T-helper 2 cell (primary cell): ENCODE measurements at regions not wholly inside any gene's neighbourhood (a gene's known extent, or its start where the extent isn't known, plus 50 kb on each side); places are given as distances from the start of the nearest gene placed in this dataset.

Source experiments
- DNase-seq, 5 experiments: peaks; one replicate each; pipeline versions ENCODE4 v3.0.0 to v3.0.0-alpha.2; 2012 to 2022

- no peak for DNase-seq
Observed at GRCh38 chr13:63110466-63110865, 1694.8 kb upstream of the PCDH20 start.

DNA sequence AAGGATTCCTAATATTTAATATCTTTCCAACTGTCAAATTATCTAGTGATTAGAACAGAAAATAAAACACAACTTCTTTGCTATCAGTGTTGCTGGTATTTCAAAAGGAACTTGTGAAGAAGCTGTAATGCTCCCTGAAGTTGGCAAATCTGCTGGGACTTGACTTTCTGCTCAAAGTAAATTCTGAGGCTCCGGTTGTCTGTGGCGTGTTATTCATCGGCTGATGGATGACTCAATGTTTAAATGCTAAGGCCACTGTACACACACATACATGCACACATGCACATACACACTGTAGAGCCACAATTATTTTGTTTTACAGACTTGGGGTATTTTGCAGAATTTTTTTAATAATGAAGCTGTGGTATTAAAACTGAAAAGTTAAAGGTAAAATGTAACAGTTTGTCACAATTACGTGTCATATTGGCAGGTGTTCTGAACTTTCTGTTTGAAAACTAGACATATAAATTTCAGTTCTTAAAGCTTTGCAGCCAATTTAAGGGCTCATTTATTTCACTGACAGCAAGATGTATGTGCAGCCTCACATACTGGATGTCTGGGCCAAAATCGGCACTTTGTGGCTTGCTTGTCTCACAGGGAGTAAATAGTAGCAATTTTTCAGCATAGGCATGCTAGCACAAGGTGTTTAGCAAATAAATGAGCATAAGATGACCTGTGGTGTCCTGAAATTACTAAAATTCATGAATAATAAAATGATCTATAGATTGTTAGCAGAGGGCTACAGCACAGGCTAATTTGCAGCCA lies 1691.7 kb upstream of the PCDH20 start:
- no peak for DNase-seq

DNA sequence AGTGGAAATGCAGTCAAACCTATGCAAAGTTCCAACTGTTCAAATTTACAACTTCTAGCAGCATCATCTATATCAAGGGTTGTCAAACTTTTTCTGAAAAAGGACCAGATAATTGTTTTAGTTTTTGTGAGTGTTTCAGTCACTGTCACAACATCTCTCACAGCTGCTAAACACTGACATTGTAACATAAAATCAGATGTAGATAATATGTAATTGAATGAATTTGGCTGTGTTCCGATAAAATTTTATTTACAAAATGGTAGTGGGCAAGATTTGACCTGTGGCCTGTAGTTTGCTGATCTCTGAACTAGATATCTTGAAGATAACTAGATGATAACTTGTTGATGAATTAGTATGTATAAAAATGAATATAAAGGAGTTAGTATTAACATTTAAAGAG lies 1679.1 kb upstream of the PCDH20 start:
- no peak for DNase-seq

- no peak for DNase-seq
Observed at GRCh38 chr13:63093907-63094469, 1678.3 kb upstream of the PCDH20 start.

- DNase-seq = no peak
Observed at GRCh38 chr13:63092456-63092855, 1676.8 kb upstream of the PCDH20 start.

GRCh38 chr13:63090524-63090923 lies 1674.9 kb upstream of the PCDH20 start:
- no peak for DNase-seq

- DNase-seq = no peak
Observed at GRCh38 chr13:63088226-63088625, 1672.6 kb upstream of the PCDH20 start.

- no peak for DNase-seq
Observed at GRCh38 chr13:63086286-63086685, 1670.6 kb upstream of the PCDH20 start.

DNA sequence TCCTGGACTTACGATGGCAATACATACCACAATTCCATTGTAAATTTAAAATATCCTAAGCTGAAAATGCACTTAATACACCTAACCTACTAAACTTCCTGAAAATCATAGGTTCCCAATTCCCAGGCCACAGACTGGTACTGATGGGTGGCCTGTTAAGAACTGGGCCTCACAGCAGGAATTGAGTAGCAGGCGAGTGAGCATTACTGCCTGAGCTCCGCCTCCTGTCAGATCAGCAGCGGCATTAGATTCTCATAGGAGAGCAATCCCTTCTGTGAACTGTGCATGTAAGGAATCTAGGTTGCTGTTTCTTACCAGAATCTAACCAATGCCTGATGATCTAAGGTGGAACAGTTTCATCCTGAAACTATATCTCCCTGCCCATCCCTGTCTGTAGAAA lies 1670.2 kb upstream of the PCDH20 start:
- DNase-seq = no peak

- DNase-seq = no peak
Observed at GRCh38 chr13:63081400-63082014, 1665.9 kb upstream of the PCDH20 start.

- no peak for DNase-seq
Observed at GRCh38 chr13:63075126-63075525, 1659.5 kb upstream of the PCDH20 start.

GRCh38 chr13:63050287-63050686 lies 1634.6 kb upstream of the PCDH20 start:
- DNase-seq = no peak

DNA sequence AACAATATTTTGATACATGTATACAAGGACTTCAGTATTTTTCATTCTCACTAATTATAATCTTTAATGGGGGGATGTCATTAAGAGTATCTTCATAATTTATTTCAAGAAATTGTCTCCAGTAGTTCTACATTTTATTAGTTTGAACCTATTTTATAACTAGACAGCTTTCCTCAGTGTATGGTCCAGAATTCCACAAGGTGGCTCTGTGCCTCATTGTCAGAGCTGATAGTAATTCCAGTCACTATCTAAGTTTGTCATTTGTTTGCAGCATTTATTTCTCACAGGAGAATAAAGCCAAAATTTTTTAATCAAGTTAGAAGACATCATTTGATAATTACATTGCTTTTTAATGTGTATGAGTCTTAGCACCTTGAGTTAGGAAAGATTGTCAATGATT lies 1633.0 kb upstream of the PCDH20 start:
- DNase-seq = no peak

DNA sequence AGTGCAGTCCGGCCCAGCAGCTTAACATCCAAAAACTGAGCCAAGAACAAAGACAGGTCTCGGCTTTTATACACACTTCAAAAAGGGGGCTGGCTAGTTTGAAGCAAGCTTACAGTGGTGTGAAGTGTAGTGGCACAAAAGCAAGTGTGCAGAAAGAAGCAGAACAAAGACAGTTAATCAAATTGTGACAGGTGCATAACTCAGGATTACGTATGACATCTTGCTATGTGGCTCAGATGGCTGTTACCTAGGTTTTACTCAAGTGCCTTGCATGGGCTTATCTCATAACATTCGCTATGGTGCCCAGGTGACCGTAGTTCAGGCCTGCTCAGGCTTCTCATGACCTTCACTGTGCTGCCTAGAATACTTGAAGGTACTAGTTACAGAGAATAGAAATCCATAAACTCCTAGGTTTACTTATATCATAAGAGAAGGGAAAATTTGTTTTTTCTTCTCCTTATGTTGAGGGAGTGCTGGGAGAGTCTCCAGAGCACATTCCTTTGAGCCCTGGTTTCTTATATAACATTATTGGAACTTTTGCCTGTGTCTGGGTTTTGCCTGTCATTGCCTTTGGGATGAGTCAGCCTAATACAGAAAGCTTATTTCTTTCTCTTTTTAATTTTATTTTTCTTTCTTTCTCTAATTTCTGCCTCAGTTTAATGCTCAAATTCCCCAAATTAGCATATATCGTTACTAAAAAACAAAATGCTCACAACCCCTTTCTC lies 1629.1 kb upstream of the PCDH20 start:
- DNase-seq = no peak

- no peak for DNase-seq
Observed at GRCh38 chr13:63042686-63043085, 1627.0 kb upstream of the PCDH20 start.

DNA sequence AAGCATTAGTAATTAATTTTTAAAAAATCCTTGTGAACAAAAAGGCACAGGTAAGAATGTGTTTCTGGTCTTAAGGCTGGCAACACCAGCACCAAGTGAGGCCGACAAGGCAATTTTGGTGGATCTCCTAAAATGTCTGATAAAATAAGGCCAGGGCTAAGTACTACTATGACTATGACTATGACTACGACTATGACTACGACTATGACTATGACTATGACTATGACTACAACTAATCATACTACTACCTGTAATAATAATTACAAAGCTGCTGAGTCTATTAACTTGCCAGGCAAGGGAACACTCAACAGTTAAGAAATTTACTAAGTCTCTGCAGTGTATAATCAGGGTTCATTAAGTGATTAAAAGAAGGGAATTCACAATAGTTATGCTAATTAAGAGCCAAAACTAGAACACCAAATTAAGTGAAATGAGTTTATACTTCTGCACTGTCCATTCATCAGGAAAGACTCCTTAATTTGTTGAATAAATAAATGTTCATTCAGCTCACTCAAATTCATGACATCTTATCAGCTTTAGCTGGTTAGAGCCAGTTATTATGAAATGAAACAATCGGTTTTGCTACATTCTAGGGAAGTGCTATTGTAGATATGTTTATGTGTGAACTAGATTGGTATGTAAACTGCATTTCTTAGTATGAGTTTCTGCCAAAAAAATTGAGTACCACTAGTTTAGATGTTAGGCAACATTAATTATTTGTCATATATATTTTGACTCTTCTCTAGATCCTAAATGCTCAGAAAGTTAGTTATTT lies 1626.2 kb upstream of the PCDH20 start:
- DNase-seq = no peak

GRCh38 chr13:63026285-63026797 lies 1610.7 kb upstream of the PCDH20 start:
- no peak for DNase-seq

- DNase-seq = no peak
Observed at GRCh38 chr13:63025741-63026140, 1610.1 kb upstream of the PCDH20 start.

DNA sequence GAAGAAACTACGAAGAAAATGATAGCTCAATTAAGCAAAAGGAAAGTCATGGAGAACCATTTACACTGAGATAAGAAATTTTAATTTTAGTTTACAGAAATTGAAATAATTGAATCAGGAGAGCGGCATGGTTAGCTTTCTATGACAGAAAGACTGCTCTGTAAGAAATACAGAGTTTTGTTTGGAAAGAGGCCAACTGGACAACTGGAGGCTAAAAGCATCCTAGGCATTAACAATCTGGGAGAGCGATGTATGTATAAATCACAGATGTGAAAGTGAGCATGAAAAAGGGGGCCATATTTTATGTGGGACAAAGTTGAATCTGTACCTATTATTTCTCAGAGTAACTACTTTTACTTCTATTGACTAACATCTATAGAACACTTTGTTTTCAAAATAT lies 1608.8 kb upstream of the PCDH20 start:
- DNase-seq = no peak

GRCh38 chr13:63011996-63012395 lies 1596.3 kb upstream of the PCDH20 start:
- DNase-seq = no peak

DNA sequence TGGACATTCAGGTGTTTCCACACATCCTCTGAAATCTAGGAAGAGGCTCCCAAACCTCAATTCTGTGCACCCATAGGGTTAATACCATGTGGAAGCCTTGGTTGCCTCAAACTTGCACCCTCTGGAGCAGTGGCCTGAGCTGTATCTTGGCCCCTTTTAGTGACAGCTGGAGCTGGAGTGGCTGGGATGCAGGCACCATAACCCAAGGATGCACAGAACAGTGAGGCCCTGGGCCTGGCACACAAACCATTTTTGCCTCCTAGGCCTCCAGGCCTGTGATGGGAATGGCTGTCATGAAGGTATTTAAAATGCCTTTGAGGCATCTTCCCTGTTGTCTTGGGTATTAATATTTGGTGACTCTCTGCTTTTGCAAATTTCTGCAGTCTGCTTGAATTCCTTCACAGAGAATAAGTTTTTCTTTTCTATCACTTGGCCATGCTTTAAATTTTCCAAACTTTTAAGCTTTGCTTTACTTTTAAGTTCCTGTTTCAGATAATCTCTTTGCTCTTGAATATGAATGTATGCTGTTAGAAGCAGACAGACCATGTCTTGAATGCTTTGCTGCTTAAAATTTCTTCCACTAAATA lies 1594.5 kb upstream of the PCDH20 start:
- DNase-seq = no peak

DNA sequence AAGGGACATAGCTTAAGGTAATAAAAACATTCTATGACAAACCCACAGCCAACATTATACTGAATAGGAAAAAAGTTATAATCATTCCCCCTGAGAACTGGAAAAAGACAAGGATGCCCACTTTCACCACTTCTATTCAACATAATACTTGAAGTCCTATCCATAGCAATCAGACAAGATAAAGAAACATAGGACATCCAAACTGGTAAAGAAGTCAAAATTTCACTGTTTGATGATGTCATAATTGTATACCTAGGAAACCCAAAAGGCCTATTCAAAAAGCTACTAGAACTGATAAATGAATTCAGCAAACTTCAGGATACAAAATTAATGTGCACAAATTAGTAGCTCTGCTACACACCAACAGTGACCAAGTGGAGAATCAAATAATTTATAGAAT lies 1590.0 kb upstream of the PCDH20 start:
- DNase-seq = no peak
